GM12864 (cell line): ENCODE measurements at regions not wholly inside any gene's neighbourhood (a gene's known extent, or its start where the extent isn't known, plus 50 kb on each side); places are given as distances from the start of the nearest gene placed in this dataset.

Experiments
- DNase-seq: peaks from one replicate; pipeline ENCODE4 v3.0.0-alpha.2; 2011; ENCODE audit warnings: low read depth
- H3K4me3 ChIP-seq: 2 replicates; pipeline ENCODE4 v1.5.1; 2011; ENCODE audit warnings: mild to moderate bottlenecking, low read depth, low read length, control low read depth
- TF ChIP-seq, protein P1 (sequence below): IDR thresholded peaks from 2 replicates; pipeline ENCODE4 v1.5.1; 2011; ENCODE audit warnings: low read depth, mild to moderate bottlenecking, moderate library complexity, low read length, control low read depth, inconsistent platforms; ENCODE audit errors: missing control alignments

DNA sequence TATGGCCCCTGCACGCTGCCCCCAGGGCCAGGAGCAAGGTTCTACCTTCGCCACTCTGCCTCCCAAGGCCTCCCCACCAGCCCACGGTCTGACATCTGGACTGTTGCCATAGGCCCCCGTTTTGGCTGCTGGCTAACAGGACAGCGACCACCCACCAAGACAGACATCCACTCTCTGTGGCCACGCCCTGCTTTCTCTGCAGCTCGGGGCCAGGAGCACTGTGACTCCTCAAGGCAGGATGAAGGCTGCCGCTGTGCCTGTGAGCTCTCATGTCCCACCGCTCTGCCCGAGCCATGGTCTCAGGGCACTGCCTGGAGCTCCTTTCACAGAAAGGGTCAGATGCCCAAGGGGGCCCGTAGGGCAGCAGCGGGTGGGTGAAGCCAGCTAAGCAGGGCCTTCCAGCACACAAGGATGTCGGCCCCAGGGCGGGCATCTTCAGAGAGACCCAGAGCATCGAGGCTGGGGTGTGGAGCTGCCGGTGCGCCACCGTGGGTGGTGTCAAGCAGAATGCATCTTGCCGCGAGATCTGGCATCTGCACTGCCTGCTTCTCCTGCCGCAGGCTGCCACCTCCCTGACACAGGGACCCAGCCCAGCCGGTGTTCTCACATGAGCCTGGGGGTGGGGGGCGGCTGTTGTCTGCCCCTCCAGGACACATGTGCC, 92.2 kb upstream of the ADAMTS2 start:
- TF ChIP-seq, protein P1, sequence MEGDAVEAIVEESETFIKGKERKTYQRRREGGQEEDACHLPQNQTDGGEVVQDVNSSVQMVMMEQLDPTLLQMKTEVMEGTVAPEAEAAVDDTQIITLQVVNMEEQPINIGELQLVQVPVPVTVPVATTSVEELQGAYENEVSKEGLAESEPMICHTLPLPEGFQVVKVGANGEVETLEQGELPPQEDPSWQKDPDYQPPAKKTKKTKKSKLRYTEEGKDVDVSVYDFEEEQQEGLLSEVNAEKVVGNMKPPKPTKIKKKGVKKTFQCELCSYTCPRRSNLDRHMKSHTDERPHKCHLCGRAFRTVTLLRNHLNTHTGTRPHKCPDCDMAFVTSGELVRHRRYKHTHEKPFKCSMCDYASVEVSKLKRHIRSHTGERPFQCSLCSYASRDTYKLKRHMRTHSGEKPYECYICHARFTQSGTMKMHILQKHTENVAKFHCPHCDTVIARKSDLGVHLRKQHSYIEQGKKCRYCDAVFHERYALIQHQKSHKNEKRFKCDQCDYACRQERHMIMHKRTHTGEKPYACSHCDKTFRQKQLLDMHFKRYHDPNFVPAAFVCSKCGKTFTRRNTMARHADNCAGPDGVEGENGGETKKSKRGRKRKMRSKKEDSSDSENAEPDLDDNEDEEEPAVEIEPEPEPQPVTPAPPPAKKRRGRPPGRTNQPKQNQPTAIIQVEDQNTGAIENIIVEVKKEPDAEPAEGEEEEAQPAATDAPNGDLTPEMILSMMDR, result no peak
- H3K4me3 ChIP-seq, result no peak overlapping the region
- DNase-seq, result no peak

DNA sequence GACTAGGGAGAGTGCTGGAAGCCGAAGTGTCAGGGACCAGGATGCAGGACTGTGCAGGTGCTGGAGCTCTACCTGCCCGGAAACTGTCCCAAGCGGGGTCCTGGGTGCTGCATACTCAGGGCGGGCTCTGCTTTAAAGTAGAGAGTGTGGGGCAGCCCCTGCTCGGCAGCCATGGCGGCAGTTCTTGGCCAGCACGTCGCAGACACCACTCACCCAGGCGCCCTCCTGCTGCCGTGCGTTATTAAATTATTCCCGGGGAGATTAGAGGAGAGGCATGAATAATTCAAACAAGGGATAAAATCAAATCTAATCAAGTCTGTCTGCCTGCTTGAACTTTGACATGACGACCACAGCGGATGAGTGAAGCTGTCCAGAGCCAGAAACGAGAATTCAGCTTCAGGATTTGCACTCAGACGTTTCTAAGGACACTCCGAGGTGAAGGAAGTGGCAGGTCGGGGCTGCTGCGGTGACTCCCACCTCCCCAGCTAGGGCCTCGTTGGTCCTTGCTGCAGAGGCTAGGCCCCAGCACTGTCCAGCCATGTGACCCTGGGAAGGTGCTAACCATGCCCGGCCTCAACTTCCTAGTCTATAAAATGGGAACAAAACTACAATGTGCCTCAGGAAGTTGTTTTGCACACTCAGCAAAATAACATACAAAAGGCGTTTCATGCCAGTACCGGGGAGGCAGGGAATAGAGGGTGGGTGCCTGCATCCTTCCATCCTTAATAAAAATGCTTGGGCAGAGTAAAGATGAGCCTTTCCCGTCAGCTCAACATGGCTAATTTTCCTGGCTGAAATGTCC, 91.3 kb upstream of the ADAMTS2 start:
- no peak overlapping the region for H3K4me3 ChIP-seq
- TF ChIP-seq, protein P1, result no peak

DNA sequence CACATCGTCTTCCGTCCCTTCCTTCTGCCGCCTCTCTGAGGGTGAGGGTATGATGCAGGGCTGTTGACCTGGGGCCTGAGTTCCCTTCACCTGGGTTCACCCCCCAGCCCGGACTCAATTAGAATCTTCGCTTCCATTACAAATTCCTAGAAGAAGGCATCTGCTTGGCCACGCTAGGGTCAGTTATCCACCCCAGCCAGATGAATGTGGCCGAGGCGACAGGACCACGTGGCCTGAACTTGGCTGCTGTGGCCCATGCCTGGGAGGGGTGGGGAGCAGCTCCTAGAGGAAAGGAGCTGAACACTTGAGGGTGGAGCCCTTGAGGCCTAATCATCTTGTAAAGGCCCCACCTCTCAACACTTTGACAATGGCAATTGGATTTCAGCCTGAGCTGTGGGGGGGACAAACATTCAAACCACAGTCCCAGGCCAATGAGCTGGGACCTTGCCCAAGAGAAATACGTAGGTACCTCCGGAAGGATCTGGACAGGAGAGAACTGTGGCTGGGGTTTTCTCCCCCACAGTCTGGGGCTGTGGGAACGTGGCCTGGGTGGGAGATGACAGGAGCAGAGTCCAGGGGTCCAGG, 90.6 kb upstream of the ADAMTS2 start:
- DNase-seq, result no peak
- no peak overlapping the region for H3K4me3 ChIP-seq
- TF ChIP-seq, protein P1, result no peak

More for the DNA sequence above, 91.3 kb upstream of the ADAMTS2 start:
- no peak for DNase-seq

DNA sequence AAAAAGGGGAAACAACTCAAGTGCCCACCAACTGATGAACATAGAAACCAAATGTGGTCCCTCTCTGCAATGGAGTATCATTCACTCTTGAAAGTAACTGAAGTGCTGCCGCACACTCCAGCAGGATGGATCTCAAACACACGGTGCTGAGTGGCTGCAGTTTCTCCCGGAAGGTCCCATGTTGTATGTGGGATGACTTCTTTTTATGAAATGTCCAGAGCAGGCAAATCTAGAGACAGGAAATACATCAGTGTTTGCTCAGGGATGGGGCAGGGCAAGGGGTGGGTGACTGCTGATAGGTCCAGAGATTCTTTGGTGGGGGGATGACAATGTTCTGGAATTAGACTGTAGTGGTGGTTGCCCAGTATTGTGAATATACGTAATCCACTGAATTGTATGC, 89.9 kb upstream of the ADAMTS2 start:
- TF ChIP-seq, protein P1, result no peak
- no peak overlapping the region for H3K4me3 ChIP-seq
- DNase-seq, result no peak

DNA sequence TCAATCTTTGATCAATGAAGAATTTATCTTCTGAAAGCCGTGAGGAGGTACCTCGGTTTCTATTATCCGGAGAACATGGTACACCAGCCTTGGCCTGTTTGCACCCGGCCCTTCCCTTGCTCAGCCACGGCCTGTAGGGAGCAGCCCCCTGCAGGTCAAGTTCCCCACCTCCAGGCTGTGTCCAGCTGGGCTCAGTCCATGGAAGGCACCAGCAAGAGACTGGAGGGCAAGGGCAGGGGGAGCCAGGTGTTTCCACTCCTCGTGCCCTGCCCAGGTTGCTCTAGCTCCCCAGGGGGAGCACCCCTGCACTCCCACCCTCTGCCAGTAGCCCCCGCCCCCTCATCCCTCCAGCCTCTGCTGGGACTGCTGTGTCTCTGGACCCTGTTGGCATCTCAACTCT, 87.3 kb upstream of the ADAMTS2 start:
- TF ChIP-seq, protein P1, result no peak
- no peak overlapping the region for H3K4me3 ChIP-seq
- no peak for DNase-seq

DNA sequence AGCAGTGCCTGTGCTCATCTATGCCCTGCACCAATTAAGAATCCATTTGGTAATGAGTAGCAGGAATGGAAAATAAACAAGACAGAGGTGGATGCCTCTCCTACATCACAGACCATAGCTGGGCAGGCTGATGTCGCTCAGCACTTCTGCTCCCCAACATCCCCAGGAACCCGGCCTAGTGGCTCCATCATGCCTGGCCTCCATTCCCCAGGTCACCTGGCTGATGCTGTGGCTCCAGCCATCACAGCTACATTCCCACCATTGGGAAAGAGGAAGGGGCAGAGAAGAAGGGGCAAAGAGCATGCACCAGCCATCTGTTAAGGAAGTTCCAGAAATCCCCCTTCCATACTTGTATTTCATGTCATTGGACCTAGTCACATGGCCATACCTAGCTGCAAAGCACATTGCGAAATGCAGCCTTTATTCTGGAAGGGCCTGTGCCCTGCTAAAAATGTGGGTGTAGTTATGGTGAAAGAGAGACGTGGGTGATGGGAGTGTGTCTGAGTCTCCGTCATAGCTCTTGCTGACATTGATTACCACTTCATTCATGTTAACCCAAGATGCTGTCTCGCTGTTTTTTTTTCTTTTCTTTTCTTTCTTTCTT, 86.1 kb upstream of the ADAMTS2 start:
- TF ChIP-seq, protein P1, result no peak
- H3K4me3 ChIP-seq, result no peak overlapping the region
- DNase-seq, result no peak
